HepG2 (cell line): ENCODE measurements at regions not wholly inside any gene's neighbourhood (a gene's known extent, or its start where the extent isn't known, plus 50 kb on each side); places are given as distances from the start of the nearest gene placed in this dataset.

Experiments used
- ATAD3A ChIP-seq: sonication (generic); formaldehyde crosslinking; IDR thresholded peaks from 2 replicates; pipeline ENCODE4 v1.4.0; 2020; ENCODE audit warnings: missing genetic modification reagents
- CTCF ChIP-seq: sonication (generic); formaldehyde crosslinking; IDR thresholded peaks from 2 replicates; pipeline ENCODE4 v1.5.0; 2020; ENCODE audit warnings: mild to moderate bottlenecking, missing genetic modification reagents, moderate library complexity
- FOXP1 ChIP-seq, 2 experiments: fragments of 450-650 bp in 1 of 2; IDR thresholded peaks; 2 replicates each; pipeline ENCODE4 v1.6.1; 2017 to 2018; ENCODE audit warnings: antibody characterized with exemption in 1 of 2
- GABPA ChIP-seq, 2 experiments: IDR thresholded peaks; 2 replicates each; pipeline ENCODE4 v1.6.1; 2011 to 2016; ENCODE audit warnings: low read depth in 2 of 2, low read length in 1 of 2, missing biosample characterization in 1 of 2, missing genetic modification characterization in 1 of 2
- LRRFIP1 ChIP-seq: sonication (generic); formaldehyde crosslinking; conservative IDR thresholded peaks from 2 replicates; pipeline ENCODE4 v1.4.0; 2020; ENCODE audit warnings: missing genetic modification reagents
- MIXL1 ChIP-seq: IDR thresholded peaks from 2 replicates; pipeline ENCODE4 v1.6.1; 2016
- MYNN ChIP-seq: sonication (generic); formaldehyde crosslinking; IDR thresholded peaks from 2 replicates; pipeline ENCODE4 v1.4.0; 2020; ENCODE audit warnings: mild to moderate bottlenecking, low read depth, missing genetic modification reagents
- ZNF350 ChIP-seq: sonication (generic); formaldehyde crosslinking; IDR thresholded peaks from 2 replicates; pipeline ENCODE4 v1.4.0; 2020; ENCODE audit warnings: mild to moderate bottlenecking, low read depth, missing genetic modification reagents, borderline replicate concordance
- ZNF510 ChIP-seq: sonication (generic); formaldehyde crosslinking; IDR thresholded peaks from 2 replicates; pipeline ENCODE4 v1.4.0; 2020; ENCODE audit warnings: low read depth, mild to moderate bottlenecking, missing genetic modification reagents

GRCh38 chr1:112126598-112126997 lies 137.1 kb upstream of the KCND3 start:
- TF ChIP-seq GABPA (IDR thresholded peaks at IDR 0.05; ENCODE audit: low read depth, low read length) (no peak), GABPA (CRISPR knock-in tag; IDR thresholded peaks at IDR 0.05; ENCODE audit: low read depth) (no peak), ZNF510 (CRISPR knock-in tag) (no peak), CTCF (CRISPR knock-in tag) (no peak), ATAD3A (CRISPR knock-in tag) (no peak), ZNF350 (no peak), MYNN (CRISPR knock-in tag) (no peak), MIXL1 (no peak), LRRFIP1 (CRISPR knock-in tag) (no peak), FOXP1 (IDR thresholded peaks at IDR 0.05) (no peak), FOXP1 (CRISPR knock-in tag; IDR thresholded peaks at IDR 0.05) (no peak)
